SK-N-MC (cell line): ENCODE measurements at regions not wholly inside any gene's neighbourhood (a gene's known extent, or its start where the extent isn't known, plus 50 kb on each side); places are given as distances from the start of the nearest gene placed in this dataset.

Experiments used
- EZH2 ChIP-seq: fragments of 200-600 bp; sonication (generic); IDR thresholded peaks from one replicate; pipeline ENCODE4 v1.6.1; 2017; ENCODE audit warnings: antibody characterized with exemption
- FOXP2 ChIP-seq: optimal IDR thresholded peaks from 2 replicates; pipeline ENCODE3; 2011; ENCODE audit warnings: mild to moderate bottlenecking, moderate library complexity; ENCODE audit not compliant: insufficient read depth; ENCODE audit errors: extremely low read length, control extremely low read depth
- POLR2AphosphoS5 ChIP-seq: IDR thresholded peaks from 2 replicates; pipeline ENCODE4 v1.6.1; 2012; ENCODE audit warnings: mild to moderate bottlenecking, low read depth, low read length, borderline replicate concordance

- no peak for TF ChIP-seq FOXP2
- TF ChIP-seq EZH2: no peak
- TF ChIP-seq POLR2AphosphoS5: no peak
Measured at GRCh38 chr4:125702406-125702805, 387.7 kb downstream of the FAT4 start.
